IPS-20b (cell line): ENCODE measurements at regions not wholly inside any gene's neighbourhood (a gene's known extent, or its start where the extent isn't known, plus 50 kb on each side); places are given as distances from the start of the nearest gene placed in this dataset.

Experiments used
- H3K27ac ChIP-seq: one replicate; pipeline ENCODE4 v1.5.1; 2013; ENCODE audit warnings: low read length
- H3K27me3 ChIP-seq: 2 replicates; pipeline ENCODE4 v1.6.1; 2013; ENCODE audit warnings: mild to moderate bottlenecking, low read length, inconsistent platforms; ENCODE audit not compliant: insufficient read depth
- H3K36me3 ChIP-seq: 2 replicates; pipeline ENCODE4 v1.6.1; 2013; ENCODE audit warnings: low read depth, mild to moderate bottlenecking, inconsistent platforms, low read length, moderate library complexity; ENCODE audit not compliant: insufficient read depth
- H3K4me1 ChIP-seq: 2 replicates; pipeline ENCODE4 v1.6.1; 2013; ENCODE audit warnings: mild to moderate bottlenecking, control low read depth, inconsistent platforms, low read length, moderate library complexity; ENCODE audit not compliant: insufficient read depth
- H3K4me3 ChIP-seq: 2 replicates; pipeline ENCODE4 v1.5.1; 2013; ENCODE audit warnings: mild to moderate bottlenecking, low read length, inconsistent platforms
- H3K9ac ChIP-seq: 2 replicates; pipeline ENCODE4 v1.6.1; 2013; ENCODE audit warnings: low read depth, mild to moderate bottlenecking, inconsistent platforms, low read length, moderate library complexity
- H3K9me3 ChIP-seq: 2 replicates; pipeline ENCODE4 v1.6.1; 2013; ENCODE audit warnings: mild to moderate bottlenecking, low read depth, low read length, inconsistent platforms; ENCODE audit not compliant: insufficient read depth

DNA sequence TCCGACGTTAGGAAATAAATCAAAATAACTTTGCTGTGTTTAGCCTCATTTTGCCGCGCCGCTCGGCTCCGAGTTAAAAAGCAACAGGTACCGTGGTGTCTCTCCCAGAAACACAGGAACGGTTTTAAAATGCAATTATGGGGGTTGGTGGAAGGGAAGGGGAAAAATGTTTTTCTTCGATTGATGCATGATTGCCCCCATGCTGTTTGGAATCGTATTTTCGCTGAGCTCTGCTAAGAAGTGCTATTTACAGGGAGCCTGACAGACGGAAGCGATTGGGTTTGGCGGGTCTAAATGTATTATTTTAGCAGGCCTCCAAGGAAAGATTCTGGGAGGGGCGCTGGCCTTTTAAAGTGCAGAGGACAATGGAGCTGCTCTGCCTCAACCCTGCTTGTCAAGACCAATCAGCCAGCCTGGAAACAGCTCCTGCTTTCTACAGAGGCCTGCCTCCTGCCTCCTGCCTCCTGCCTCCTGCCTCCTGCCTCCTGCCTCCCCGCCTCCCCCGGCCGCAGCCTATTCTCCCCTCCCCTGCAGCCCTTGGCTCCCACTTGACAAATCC is 156.7 kb upstream of the TLE3 start:
- Histone ChIP-seq H3K4me1 (no peaks in the 10 kb centered on the region), H3K27ac (no peak overlapping the region), H3K27me3 (no peaks in the 10 kb centered on the region)

DNA sequence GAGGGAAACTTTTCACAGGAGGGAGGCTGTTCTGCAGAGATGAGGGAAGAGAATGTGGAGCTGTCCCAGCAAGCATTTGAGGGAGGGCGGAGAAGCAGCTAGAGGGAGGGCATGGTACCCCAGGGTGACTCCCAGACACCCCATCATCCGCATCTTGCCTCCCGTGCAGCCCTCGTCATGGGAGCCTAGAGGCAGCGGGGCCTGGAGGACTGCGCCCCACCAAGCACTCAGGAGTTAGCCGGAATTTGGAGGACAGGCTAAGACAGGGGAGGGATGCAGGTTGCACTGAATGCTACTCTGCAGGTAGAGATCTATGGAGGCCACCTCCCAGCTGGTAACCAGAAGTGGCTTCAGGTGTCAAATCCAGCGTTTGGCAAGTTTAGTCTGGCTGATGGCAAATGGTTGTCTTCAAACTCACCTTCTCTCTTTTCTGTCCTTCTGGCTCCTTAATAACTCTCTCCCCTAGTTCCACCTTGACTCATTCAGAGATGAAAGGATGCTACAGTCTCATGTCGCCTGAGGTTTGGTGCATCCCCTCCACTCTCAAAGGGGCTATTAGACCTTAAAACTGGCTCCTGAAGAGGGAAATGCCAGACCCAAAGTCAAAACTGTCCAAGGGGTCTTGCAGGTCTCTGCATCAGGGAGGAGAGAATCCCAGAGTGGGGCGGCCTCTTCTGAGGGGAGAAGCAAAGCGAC is 155.9 kb upstream of the TLE3 start:
- H3K27ac ChIP-seq: no peak overlapping the region
- no peaks in the 10 kb centered on the region; the same call in 1 of the 2 replicates for H3K4me1 ChIP-seq
- no peaks in the 10 kb centered on the region for H3K9me3 ChIP-seq
- H3K36me3 ChIP-seq: no peaks in the 10 kb centered on the region
- H3K4me3 ChIP-seq: no peak overlapping the region
- H3K27me3 ChIP-seq: no peaks in the 10 kb centered on the region
- no peak overlapping the region for H3K9ac ChIP-seq

More for the DNA sequence above, 156.7 kb upstream of the TLE3 start:
- H3K9me3 ChIP-seq: no peaks in the 10 kb centered on the region
- no peak overlapping the region for H3K9ac ChIP-seq
- no peak overlapping the region for H3K4me3 ChIP-seq
- no peaks in the 10 kb centered on the region for H3K36me3 ChIP-seq

DNA sequence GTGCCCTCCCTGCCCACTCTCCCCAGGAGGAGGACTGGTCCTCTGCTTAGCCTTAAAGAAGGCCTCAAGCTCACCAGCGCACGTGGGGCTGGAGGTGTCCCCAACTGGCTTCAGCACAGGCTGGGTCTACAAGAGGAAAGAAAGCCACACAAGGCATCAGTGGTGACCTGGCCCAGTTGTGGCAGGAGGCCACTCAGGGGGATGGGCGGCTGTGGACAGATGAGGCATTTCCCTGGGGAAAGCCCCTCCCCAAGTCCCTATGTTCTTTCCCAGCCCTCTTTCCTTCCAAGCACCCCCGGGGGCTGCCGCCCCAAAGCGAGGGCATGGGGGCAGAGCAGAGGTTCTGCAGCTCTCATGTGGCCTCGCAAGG is 155.2 kb upstream of the TLE3 start:
- no peak overlapping the region for H3K27ac ChIP-seq
- no peaks in the 10 kb centered on the region for H3K9me3 ChIP-seq
- H3K36me3 ChIP-seq: no peaks in the 10 kb centered on the region
- no peak overlapping the region for H3K9ac ChIP-seq
- H3K27me3 ChIP-seq: no peaks in the 10 kb centered on the region
- H3K4me3 ChIP-seq: no peak overlapping the region
- peaks cover 6% of the 10 kb centered on the region; the same call in 1 of the 2 replicates for H3K4me1 ChIP-seq

DNA sequence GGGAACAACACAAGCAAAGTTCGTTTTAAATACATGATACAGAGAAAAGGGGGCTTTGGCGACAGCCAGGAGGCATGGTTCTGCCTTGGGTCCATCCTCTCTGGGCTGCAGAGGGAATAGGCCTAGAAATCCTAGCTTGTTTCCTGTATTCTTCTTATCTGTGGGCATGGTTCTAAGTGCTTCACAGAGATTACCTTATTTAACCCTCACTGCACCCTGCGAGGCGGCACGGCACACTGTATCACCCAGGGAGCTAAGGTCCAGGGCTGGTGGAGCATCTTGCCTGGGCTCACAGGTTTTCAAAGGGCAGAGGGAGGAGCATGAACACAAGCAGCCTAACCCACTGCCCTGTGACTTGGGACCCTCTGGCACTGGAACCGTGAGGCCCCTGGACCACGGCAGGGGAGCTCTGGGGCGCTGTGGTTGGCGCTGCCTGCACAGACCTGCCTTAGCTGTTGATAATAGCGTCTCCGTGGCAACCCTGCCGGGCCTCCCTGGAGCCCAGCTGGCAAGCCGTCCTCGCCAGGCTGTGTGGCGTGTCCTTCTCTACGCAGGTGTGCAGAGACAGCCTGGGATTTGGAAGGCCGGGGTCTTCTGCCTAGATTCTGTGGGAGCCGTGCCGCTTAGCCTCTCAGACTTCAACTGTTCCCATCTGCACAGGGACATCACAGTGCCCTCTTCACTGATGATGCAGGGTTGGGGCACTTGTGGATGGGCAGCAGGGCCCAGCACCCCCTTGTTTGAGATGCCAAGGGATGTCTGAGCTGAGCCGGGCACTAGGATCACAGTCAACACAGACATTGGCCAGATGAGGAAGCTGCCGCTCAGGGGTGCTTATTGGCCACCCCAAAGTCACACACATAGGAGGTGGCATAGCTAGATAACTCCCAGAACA is 154.6 kb upstream of the TLE3 start:
- Histone ChIP-seq H3K4me3 (no peak overlapping the region), H3K36me3 (no peaks in the 10 kb centered on the region), H3K9ac (no peak overlapping the region), H3K9me3 (no peaks in the 10 kb centered on the region), H3K4me1 (peaks cover 6% of the 10 kb centered on the region; the same call in 1 of the 2 replicates), H3K27me3 (no peaks in the 10 kb centered on the region), H3K27ac (no peak overlapping the region)

DNA sequence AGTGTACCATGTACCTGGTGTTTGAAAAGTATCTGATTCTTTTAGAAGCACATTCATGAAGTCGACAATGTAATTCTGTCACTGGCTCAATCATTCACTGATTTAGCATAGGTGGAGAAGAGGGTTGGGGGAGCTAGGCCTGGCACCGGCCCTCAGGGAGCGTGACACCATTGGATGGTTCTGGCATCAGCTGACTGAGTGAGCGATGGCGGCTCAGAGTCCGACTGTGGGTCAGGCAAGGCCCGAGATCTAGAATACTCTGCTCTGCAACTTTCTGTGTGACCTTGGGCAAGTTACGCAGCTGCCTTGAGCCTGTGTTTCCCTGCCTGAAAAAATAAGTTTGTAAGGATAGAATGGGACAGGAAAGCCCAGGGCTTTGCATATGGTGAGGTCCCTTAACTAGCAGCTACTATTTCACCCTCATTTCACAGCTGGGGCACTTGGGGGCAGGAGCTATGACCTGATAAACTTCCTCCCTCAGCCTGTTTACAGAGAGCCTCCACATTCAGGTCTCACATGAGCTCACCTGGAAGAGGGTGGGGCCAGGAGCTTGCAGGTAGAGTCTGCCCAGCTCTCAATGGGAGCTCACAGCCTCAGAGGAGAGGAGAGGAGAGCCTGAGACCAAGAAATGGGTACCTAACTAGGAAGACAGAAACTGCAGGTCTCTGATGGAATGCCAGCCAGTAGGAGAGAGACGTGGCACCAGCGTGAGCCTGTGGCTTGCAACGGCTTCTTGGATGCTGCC is 153.7 kb upstream of the TLE3 start:
- no peaks in the 10 kb centered on the region for H3K9me3 ChIP-seq
- H3K4me3 ChIP-seq: no peak overlapping the region
- no peak overlapping the region for H3K27ac ChIP-seq
- peaks cover 6% of the 10 kb centered on the region; the same call in 1 of the 2 replicates for H3K4me1 ChIP-seq
- no peaks in the 10 kb centered on the region for H3K27me3 ChIP-seq
- H3K9ac ChIP-seq: no peak overlapping the region
- no peaks in the 10 kb centered on the region for H3K36me3 ChIP-seq

DNA sequence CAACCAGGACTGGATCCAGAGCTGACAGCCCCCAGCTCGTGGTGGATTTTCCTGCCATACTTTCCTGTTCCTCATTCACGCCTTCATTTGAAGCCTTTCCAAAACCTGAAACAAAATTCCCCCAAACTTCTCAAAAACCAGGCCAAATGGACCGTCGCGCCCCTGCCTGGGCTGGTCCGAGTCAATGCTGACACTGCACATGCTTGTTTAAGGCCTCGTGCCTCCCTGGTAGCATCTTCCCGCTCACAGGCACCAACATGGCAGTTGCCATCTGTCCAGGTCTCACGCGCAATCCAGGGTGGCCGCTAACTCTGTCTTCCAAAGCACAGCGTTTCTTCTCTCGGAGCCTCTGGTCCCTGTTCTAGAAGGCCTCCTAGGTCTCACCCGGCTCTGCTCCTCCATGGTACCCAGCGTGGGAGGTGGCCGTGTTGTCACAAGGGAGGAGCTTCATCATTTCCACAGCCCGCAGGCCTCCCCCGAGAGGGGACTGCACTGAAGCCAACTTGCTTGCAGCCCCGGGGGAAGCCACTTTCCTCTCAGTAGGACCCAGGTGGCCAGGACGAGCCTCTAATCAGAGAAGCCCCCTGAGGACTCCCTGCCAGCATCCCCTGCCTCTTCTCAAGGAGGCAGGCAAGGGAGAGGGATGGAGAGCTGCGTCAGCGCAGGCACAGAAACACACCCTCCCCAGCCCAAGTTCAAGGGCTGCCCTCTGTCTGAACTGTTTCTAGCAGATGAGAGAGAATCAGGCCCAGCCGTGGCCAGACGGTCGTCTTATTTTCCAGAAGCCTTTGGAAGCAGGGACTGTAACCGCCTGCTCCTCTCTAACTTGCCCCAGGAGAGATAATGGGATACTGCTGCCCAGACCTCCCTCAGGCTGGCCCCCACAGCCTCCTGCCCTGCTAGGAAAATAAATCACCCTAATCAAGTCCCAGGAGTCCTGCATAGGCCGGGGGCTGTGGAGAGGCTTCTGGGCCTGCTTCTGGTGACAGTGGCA is 152.8 kb upstream of the TLE3 start:
- no peaks in the 10 kb centered on the region for H3K9me3 ChIP-seq
- no peaks in the 10 kb centered on the region for H3K36me3 ChIP-seq
- peaks cover 6% of the 10 kb centered on the region; the same call in 1 of the 2 replicates for H3K4me1 ChIP-seq
- H3K27ac ChIP-seq: no peak overlapping the region
- H3K27me3 ChIP-seq: no peaks in the 10 kb centered on the region
- no peak overlapping the region for H3K4me3 ChIP-seq
- H3K9ac ChIP-seq: no peak overlapping the region

DNA sequence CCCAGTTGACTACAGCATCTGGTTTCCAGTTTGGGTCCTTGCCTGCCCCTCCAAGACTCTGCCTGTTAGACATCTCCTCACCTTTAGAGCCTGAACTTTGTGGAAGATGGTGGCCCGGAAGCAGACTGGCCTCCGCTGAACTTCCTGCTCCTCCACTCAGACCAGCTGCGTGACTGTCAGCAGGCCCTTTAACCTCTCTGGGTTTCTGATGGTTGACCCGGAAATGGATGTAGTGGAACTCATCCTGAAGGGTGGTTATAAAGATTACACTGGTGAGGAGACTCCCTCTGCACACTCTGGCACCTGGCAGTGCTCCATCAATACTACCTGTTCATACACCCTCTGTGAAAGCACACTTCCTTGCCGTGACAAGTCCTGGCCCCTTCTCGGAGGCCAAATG is 151.9 kb upstream of the TLE3 start:
- no peaks in the 10 kb centered on the region for H3K36me3 ChIP-seq
- no peaks in the 10 kb centered on the region for H3K27me3 ChIP-seq
- no peaks in the 10 kb centered on the region for H3K9me3 ChIP-seq
- H3K4me1 ChIP-seq: peaks cover 6% of the 10 kb centered on the region; the same call in 1 of the 2 replicates
- no peak overlapping the region for H3K9ac ChIP-seq
- no peak overlapping the region for H3K4me3 ChIP-seq
- H3K27ac ChIP-seq: no peak overlapping the region

DNA sequence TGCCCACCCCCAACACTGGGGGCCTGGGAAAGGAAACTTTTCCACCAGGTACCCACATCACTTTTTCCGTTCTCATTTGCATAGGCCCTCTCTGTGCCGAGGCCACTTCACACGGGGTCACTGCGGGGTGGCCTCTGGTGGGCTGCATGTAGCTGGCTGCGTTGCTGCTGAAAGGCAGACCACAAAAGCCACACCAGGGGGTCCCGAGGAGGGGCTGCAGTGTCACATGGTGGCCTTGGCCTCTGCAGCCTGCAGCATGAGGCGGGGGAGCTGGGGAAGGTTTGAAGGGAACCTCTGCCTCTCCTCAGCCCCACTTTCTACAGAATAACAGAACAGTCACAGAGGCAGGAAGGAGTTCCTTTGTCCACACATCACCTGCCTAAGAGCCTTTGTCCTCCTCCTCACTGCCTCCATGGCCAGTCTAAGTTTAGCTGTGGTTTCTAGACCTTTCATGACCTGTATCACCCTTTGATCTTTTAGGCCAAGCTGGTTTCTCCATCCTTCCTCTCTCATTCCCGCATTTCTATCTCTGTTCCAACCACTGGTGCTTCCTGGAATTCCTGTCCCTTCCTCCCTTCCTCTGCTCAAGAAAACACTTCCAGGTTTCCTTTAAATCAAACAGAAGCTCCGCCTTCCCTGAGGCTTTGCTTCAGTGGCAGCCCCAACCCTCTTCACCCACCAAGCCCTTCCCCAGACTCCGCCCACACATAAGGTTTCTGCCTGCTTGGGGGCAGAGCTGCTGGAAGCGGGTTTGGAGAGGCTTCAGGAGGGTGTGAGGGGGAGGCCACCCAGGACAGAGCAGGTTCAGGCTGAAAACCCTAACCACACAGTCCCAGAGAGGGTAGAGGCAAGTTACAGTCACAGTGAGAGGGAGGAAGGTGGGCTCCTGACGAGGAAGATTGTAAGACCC is 150.7 kb upstream of the TLE3 start:
- H3K27ac ChIP-seq: no peak overlapping the region
- peaks cover 6% of the 10 kb centered on the region; the same call in 1 of the 2 replicates for H3K4me1 ChIP-seq
- no peaks in the 10 kb centered on the region for H3K36me3 ChIP-seq
- no peaks in the 10 kb centered on the region for H3K9me3 ChIP-seq
- H3K9ac ChIP-seq: no peak overlapping the region
- H3K4me3 ChIP-seq: no peak overlapping the region
- H3K27me3 ChIP-seq: no peaks in the 10 kb centered on the region

DNA sequence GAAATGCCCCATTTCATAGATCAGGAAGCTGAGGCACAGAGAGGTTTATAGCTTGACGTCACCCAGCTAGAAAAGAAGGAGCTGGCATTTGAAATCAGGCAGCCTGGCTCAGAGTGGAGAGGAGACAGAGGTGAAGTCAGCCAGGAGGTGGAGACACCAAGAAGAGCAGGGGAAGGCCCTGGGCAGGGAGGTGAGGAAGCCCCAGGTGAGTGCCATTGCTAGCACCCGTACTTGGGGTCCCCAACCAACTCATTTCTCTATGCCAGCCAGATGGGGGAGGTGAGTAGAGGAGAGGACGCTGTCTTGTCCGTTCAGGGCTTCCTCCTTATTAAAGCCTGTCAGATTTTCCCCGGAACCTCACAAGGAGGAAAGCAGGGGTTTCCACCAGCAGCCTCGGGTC is 149.6 kb upstream of the TLE3 start:
- no peak overlapping the region for H3K4me3 ChIP-seq
- H3K9ac ChIP-seq: no peak overlapping the region
- no peaks in the 10 kb centered on the region for H3K36me3 ChIP-seq
- H3K9me3 ChIP-seq: no peaks in the 10 kb centered on the region
- no peaks in the 10 kb centered on the region for H3K27me3 ChIP-seq
- H3K4me1 ChIP-seq: peaks cover 6% of the 10 kb centered on the region; the same call in 1 of the 2 replicates
- no peak overlapping the region for H3K27ac ChIP-seq

DNA sequence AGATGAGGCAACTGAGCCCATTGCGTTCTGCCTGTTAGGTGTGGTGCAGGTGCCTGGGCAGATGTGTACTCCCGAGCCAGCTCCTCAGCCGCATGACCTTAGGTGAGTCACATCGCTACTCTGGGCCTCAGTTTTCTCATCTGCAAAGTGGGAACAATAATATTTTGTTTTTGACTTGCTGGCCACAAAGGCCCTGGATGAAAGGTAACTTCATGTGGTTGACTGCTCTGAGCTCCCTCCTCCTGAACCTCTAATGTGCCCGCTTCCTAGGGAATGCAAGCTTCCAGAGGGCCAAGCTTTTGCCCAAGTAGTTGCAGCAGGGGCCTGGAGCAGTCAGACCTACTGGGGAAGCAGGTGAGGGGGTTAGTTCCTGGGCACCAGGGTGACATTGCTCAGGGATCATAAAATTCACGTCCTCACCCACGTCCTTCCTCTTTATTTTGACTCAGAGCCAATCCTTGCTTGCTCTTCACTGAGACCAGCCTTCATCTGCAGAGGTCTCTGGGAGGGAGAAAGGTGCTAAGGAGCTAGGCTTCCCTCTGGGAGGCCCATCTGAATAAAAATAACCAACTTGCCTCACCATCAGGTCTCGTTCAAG is 149.0 kb upstream of the TLE3 start:
- H3K27me3 ChIP-seq: no peaks in the 10 kb centered on the region
- peaks cover 6% of the 10 kb centered on the region; the same call in 1 of the 2 replicates for H3K4me1 ChIP-seq
- H3K9ac ChIP-seq: no peak overlapping the region
- no peaks in the 10 kb centered on the region for H3K36me3 ChIP-seq
- H3K9me3 ChIP-seq: no peaks in the 10 kb centered on the region
- no peak overlapping the region for H3K4me3 ChIP-seq
- H3K27ac ChIP-seq: no peak overlapping the region
